Activated CD4-positive, CD25-positive, alpha-beta regulatory T cell (primary cell): ENCODE measurements at regions not wholly inside any gene's neighbourhood (a gene's known extent, or its start where the extent isn't known, plus 50 kb on each side); places are given as distances from the start of the nearest gene placed in this dataset.

Experiments
- DNase-seq, 4 experiments: peaks; one replicate each; lab custom pipeline; 2025; lab: John Stamatoyannopoulos, UW

- DNase-seq: no peak
These were observed 49.6 kb upstream of the AFDN start for GRCh38 chr6:167776906-167777627.
